ENCODE measurements at regions not wholly inside any gene's neighbourhood (a gene's known extent, or its start where the extent isn't known, plus 50 kb on each side); places are given as distances from the start of the nearest gene placed in this dataset.

GRCh38 chr4:79081973-79082372, 142.7 kb upstream of the PAQR3 start:
- Histone ChIP-seq H3K9me3 (peaks cover 0 to 29% (median 10%) of the 10 kb centered on the region in 11 donors), H3K4me3 (no peak overlapping the region), H3K27ac (peak overlapping the region in 1 of 10 donors; percentile 46), H3K36me3 (no peaks in the 10 kb centered on the region), H3K27me3 (no peaks in the 10 kb centered on the region), H3K4me1 (peaks cover 0 to 10% (median 0%) of the 10 kb centered on the region in 9 donors)
- TF ChIP-seq CTCF (IDR thresholded peaks at IDR 0.05), result no peak
- 53 to 68% methylated on average over 1 of the region's 1 CpG for WGBS, 2 donors
- no peak for ATAC-seq
- no peak for DNase-seq
- intact Hi-C loops (cut with DNase I), result no loop called here

- ATAC-seq, result peak in 6 of 8 donors; percentile 29 to 92 (median 44)
- TF ChIP-seq CTCF (IDR thresholded peaks at IDR 0.05), result no peak
- peaks cover 0 to 10% (median 0%) of the 10 kb centered on the region in 9 donors for H3K4me1 ChIP-seq
- H3K27me3 ChIP-seq, result no peaks in the 10 kb centered on the region
- no peak overlapping the region for H3K4me3 ChIP-seq
- H3K27ac ChIP-seq, result no peak overlapping the region
- intact Hi-C loops (cut with DNase I), result no loop called here
- peak in 1 of 2 donors; percentile 3 for DNase-seq
- 12 to 34% methylated on average over 1 of the region's 1 CpG for WGBS, 2 donors
- peaks cover 0 to 55% (median 23%) of the 10 kb centered on the region in 11 donors for H3K9me3 ChIP-seq
- H3K36me3 ChIP-seq, result no peaks in the 10 kb centered on the region
These were observed 139.1 kb upstream of the PAQR3 start for GRCh38 chr4:79078339-79078738.

GRCh38 chr4:79074040-79074439, 134.8 kb upstream of the PAQR3 start:
- intact Hi-C loops (cut with DNase I), result no loop called here
- ATAC-seq (no peak), DNase-seq (no peak)
- no peak overlapping the region for H3K4me3 ChIP-seq
- H3K4me1 ChIP-seq, result peaks cover 0 to 7% (median 0%) of the 10 kb centered on the region in 9 donors
- TF ChIP-seq CTCF (IDR thresholded peaks at IDR 0.05), result no peak
- H3K27me3 ChIP-seq, result no peaks in the 10 kb centered on the region
- no peaks in the 10 kb centered on the region for H3K36me3 ChIP-seq
- 87 to 88% methylated on average over 1 of the region's 1 CpG for WGBS, 2 donors
- H3K9me3 ChIP-seq, result peaks cover 0 to 36% (median 13%) of the 10 kb centered on the region in 11 donors
- no peak overlapping the region for H3K27ac ChIP-seq

- H3K27ac ChIP-seq, result no peak overlapping the region
- ATAC-seq (no peak), DNase-seq (no peak)
- no peak overlapping the region for H3K4me3 ChIP-seq
- H3K36me3 ChIP-seq, result no peaks in the 10 kb centered on the region
- H3K9me3 ChIP-seq, result peaks cover 0 to 36% (median 13%) of the 10 kb centered on the region in 11 donors
- no peak for TF ChIP-seq CTCF (IDR thresholded peaks at IDR 0.05)
- WGBS, 2 donors, result 39 to 59% methylated on average over 1 of the region's 1 CpG
- intact Hi-C loops (cut with DNase I), result no loop called here
- no peaks in the 10 kb centered on the region for H3K27me3 ChIP-seq
- H3K4me1 ChIP-seq, result peaks cover 0 to 3% (median 0%) of the 10 kb centered on the region in 9 donors
These were observed 134.2 kb upstream of the PAQR3 start for GRCh38 chr4:79073471-79073870.
